G401 (cell line): ENCODE measurements at regions not wholly inside any gene's neighbourhood (a gene's known extent, or its start where the extent isn't known, plus 50 kb on each side); places are given as distances from the start of the nearest gene placed in this dataset.
"Not testable (repeated sequence)": the region's sequence is repeated elsewhere in the genome, so short reads cannot be mapped to it uniquely, and the experiment has no call there.

Experiments used
- DNase-seq: peaks from one replicate; pipeline ENCODE4 v3.0.0-alpha.2; 2015; ENCODE audit warnings: low spot score
- in situ Hi-C: cut with HindIII; loops from 2 replicates; pipeline ENCODE4 v1.10.0; 2016; ENCODE audit warnings: low sequenced_read_pairs, mixed read lengths

- in situ Hi-C loops, DNase-seq: not testable (repeated sequence)
Measured at GRCh38 chr15:69684823-69685222, 232.2 kb downstream of the RPLP1 start.

DNA sequence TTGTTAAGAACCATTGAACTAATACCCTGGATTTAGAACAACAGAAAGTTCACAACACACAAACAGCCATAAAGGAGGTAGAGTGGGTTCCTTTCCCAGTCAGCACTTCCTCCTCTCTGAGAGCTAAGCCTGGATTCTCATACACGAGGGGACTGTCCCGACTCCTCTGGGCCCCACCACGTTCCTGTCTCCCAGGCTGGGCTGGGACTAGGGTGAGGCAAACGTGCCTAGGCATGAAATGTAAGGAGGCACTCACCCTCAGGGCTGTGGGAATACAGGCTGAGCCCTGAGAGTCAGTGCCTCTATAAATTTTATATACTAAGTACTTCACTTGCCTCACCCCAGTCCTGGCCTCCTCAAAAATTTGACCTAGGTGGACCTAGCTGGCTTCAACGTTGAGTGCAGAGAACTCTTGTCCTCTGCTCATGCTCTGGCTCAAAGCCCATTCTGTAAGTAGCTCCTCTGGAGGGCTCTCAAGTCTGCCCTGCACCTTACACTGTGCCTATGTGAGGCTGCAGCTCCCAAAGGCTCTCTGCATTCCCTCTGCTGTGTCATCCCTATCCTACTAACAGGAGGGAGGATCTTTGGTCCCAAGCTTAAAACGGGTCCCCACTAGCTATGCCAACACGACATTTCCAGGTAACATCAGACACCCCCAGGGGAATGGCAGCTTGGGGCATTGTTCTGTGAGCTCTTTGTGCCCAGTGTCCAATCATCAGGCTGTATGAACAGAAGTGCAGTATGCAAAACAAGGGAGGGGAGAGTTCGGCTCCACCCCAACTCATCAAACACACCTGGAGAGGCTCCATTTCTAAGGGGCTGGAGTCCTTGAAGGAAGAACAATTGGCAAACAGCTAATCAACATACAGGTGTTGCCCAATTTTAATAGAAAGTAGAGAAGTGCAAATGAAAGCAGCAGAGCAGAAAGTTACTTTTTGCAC is 233.2 kb downstream of the RPLP1 start:
- in situ Hi-C loops = no loop called here
- no peak for DNase-seq

- in situ Hi-C loops = no loop called here
- no peak for DNase-seq
Measured at GRCh38 chr15:69686626-69687025, 234.0 kb downstream of the RPLP1 start.

DNA sequence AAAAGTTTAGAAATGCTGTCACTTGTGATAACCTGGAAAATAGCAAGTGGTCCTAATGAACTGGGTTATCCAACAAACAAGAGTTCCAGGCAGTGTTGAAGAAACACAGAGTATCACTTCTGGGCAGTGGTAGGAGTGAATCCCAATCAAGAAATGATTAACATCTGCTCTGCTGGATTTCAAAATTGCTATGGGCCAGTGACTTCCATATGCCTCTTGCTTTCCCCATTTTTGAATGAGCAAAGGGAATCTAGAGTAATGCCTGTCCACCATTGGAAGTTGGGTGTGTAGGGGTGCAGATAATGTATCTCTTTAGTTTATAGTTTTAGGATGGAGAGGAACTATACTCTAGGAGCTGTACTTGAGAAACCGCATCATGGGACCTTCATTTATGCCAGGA is 236.5 kb downstream of the RPLP1 start:
- no peak for DNase-seq
- in situ Hi-C loops = no loop called here

DNA sequence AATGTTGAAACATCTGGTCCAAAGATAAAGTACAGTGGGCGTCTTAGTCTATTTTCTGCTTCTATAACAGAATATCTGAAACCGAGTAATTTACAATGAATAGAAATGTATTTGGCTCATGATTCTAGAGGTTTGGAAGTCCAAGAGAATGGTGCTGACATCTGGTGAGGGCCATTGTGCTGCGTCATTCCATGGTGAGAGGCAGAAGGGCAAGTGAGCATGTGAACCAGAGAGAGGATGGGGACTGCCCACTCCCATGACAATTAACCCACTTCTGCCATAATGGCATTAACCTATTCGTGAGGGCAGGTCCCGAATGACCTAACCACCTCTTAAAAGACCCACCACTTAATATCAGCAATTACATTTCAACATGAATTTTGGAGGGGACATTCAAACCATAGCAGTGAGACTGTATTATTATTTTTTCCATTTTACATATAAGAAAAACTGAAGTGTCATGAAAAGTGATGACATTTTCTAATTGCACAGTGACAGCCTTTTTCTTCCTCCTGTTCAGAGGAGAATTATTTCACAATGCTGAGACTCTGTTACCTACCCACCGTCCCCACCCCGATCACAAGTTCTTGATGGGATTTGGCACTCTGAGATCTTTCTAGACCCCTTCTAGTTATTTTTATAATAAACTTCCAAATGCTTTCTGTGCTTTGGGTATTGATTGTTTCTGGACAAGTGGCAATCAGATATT is 238.8 kb downstream of the RPLP1 start:
- in situ Hi-C loops = no loop called here
- DNase-seq = no peak

DNA sequence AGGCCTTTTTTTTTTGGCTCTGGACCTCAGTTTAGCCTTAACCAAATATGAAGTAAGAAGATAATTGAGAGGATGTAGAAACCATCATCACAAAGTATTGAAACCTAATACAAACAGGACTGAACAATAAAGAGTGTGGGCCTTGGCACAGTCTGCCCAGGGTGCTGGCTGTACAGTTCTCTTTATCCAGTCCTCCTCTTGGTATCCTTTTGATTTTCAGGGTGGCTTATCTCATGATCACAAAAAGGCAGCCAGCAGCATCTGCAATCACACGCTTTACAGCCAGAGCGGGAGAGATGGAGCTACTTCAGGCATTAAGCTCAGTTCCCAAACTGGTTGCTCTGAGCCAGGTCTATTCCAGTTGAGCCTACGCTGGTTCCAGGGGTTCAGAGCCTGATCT is 239.7 kb downstream of the RPLP1 start:
- DNase-seq = no peak
- in situ Hi-C loops = no loop called here

DNA sequence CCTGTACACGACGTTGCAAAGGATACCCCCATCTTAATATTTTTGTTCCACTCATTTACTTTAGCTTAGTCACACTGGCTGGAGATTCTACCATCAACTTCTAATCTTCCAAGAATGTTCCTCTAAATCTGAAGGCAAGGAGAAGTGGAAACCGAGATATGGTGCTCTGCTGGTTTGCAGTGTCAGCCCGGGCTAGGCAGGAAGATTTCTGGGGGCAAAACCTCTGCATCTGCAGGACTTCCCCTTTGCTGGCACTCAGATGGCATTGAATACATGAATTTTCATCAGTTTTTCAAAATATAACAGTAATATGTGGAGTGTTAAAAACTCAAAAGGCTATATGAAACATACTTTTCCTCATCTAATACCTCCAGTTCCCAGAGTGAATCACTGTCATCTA is 240.4 kb downstream of the RPLP1 start:
- in situ Hi-C loops = no loop called here
- DNase-seq = no peak

GRCh38 chr15:69696946-69697345 is 244.3 kb downstream of the RPLP1 start:
- in situ Hi-C loops = no loop called here
- no peak for DNase-seq

GRCh38 chr15:69697916-69698315 is 245.3 kb downstream of the RPLP1 start:
- no peak for DNase-seq
- in situ Hi-C loops = no loop called here

DNA sequence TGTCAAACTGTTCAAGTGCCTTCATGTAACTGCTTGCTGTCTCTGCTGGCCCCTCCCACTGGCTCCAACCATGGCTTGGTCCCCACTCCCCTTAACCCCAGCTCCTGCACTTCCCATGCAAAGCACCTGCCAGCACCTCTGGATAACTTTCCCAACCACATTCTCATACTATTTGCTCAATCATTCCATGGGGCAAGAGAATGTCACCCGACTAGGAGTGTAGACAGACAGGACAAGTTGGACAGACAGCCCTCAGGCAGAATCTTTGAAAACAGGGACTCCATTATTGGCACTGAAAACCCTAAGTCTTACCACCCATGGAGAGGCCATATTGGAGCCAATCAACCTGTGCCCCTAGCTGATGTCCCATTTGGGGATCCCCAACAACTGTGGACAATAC is 246.5 kb downstream of the RPLP1 start:
- in situ Hi-C loops = no loop called here

DNA sequence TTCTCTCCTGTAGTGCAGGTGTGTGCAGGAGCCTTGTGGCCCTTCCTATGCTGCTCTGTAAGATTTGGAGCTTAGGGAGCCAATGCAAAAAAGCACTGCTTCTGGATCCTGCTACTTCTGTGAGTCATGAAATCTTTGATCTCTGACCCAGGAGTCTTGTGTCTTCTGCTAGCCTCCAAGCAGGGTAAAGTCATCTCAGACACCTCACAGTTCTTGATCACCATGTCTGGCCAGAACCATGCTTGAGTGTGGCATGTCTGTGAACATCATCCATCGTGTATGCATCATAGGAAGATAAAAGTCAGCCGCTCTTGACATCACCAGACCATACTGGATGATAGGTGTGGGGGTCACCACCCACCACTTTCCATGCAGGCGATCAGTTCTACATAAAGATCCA is 247.8 kb downstream of the RPLP1 start:
- in situ Hi-C loops = no loop called here
- no peak for DNase-seq

More for the DNA sequence above, 246.5 kb downstream of the RPLP1 start:
- DNase-seq = no peak

GRCh38 chr15:69701198-69701597 is 248.6 kb downstream of the RPLP1 start:
- in situ Hi-C loops = no loop called here

GRCh38 chr15:69703532-69704187 is 251.0 kb downstream of the RPLP1 start:
- in situ Hi-C loops = no loop called here
- no peak for DNase-seq

More at GRCh38 chr15:69701198-69701597, 248.6 kb downstream of the RPLP1 start:
- peak; percentile 1 for DNase-seq

DNA sequence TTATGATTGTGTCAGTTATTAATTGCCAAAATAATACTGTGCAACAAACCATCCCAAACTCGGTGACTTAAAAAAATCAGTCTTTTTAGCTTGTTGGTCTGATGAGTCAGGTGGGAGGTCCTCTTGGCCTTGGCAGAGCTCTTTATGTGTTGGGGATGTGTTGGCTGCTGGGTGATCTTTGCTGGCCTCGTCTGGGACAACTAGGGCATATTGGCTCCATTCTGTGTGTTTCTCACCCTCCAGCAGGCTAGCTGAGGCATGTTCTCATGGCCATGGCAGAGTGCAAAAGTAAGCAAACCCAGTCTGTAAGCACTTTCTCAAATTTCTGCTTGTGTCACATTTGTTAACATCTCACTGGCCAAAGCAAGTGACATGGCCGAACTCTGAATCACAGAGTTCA is 251.6 kb downstream of the RPLP1 start:
- in situ Hi-C loops = no loop called here
- DNase-seq = no peak

GRCh38 chr15:69704700-69705099 is 252.1 kb downstream of the RPLP1 start:
- in situ Hi-C loops = no loop called here

GRCh38 chr15:69706353-69707097 is 253.9 kb downstream of the RPLP1 start:
- in situ Hi-C loops = no loop called here
- no peak for DNase-seq

More at GRCh38 chr15:69704700-69705099, 252.1 kb downstream of the RPLP1 start:
- no peak for DNase-seq

DNA sequence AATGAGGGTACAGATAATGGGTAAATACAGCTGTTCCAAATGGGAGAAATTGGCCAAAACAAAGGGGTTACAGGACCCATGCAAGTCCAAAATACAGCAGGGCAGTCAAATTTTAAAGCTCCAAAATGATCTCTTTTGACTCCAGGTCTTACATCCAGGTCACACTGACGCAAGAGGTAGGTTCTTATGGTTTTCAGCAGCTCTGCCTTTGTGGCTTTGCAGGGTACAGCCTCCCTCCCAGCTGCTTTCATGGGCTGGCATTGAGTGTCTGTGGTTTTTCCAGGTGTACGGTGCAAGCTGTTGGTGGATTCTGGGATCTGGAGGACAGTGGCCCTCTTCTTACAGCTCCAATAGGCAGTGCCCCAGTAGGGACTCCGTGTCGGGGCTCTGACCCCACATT is 254.6 kb downstream of the RPLP1 start:
- in situ Hi-C loops, DNase-seq: not testable (repeated sequence)

DNA sequence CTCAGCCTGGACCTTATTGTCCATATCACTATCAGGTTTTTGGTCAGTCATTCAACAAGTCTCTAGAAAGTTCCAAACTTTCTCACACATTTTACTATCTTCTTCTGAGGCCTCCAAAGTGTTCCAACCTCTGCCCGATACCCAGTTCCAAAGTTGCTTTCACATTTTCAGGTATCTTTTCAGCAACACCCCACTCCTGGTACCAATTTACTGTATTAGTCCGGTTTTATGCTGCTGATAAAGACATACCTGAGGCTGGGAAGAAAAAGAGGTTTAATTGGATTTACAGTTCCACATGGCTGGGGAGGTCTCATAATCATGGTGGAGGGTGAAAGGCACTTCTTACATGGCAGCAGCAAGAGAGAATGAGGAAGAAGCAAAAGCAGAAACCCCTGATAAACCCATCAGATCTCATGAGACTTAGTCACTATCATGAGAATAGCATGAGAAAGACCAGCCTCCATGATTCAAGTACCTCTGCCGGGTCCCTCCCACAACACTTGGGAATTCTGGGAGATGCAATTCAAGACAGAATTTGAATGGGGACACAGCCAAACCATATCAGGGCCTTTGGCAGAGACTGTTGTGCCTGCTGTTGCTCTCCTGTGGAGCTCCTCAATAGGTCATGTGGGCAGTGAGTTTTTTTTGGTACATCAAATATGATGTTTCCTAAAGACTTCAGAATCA is 256.0 kb downstream of the RPLP1 start:
- in situ Hi-C loops = not testable (repeated sequence)

DNA sequence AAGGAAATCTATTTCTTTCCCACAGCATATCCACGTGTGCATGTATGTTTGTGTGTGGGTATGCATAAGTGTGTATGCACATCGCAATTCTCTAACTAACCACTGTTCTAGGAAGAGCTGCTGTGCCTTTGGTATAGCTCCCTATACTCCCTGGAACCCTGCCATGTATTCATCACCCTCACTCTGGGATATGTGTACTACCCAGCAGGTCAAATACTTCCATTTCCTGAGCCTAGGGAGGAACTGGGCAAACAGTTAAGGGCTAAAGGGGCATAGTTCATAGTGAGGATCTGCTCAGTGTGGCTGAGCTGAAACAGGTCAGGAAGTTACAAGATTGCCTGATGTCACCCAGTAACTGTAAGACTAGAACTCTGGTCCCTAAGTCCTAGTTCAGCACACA is 260.4 kb downstream of the RPLP1 start:
- in situ Hi-C loops = no loop called here
- DNase-seq = no peak

More for the DNA sequence above, 256.0 kb downstream of the RPLP1 start:
- DNase-seq = not testable (repeated sequence)
